ENCODE measurements at regions not wholly inside any gene's neighbourhood (a gene's known extent, or its start where the extent isn't known, plus 50 kb on each side); places are given as distances from the start of the nearest gene placed in this dataset.

- Histone ChIP-seq H3K27ac (no peak overlapping the region), H3K36me3 (no peaks in the 10 kb centered on the region), H3K4me1 (no peaks in the 10 kb centered on the region), H3K4me3 (no peak overlapping the region), H3K27me3 (no peaks in the 10 kb centered on the region), H3K9me3 (no peaks in the 10 kb centered on the region)
- no peak for TF ChIP-seq CTCF (IDR thresholded peaks at IDR 0.05 in 4 of 5, conservative IDR thresholded peaks at IDR 0.05 in 1 of 5)
- no peak for TF ChIP-seq POLR2A (IDR thresholded peaks at IDR 0.05)
- ATAC-seq (no peak), DNase-seq (no peak)
- intact Hi-C loops (cut with DNase I; ENCODE audit: low total_unique reads), result no loop called here
- in situ Hi-C loops (cut with MboI; ENCODE audit: low sequenced_read_pairs in 4 of 4), result no loop called here
Measured at GRCh38 chr4:175215657-175216056, 297.5 kb downstream of the ADAM29 start.

GRCh38 chr4:175229154-175229553, 311.0 kb downstream of the ADAM29 start:
- no peaks in the 10 kb centered on the region for H3K27me3 ChIP-seq
- in situ Hi-C loops (cut with MboI; ENCODE audit: low sequenced_read_pairs in 4 of 4) (no loop called here), intact Hi-C loops (cut with DNase I; ENCODE audit: low total_unique reads) (no loop called here)
- H3K36me3 ChIP-seq, result no peaks in the 10 kb centered on the region
- no peak overlapping the region for H3K4me3 ChIP-seq
- no peak for TF ChIP-seq CTCF (IDR thresholded peaks at IDR 0.05 in 4 of 5, conservative IDR thresholded peaks at IDR 0.05 in 1 of 5)
- no peak for TF ChIP-seq POLR2A (IDR thresholded peaks at IDR 0.05)
- H3K9me3 ChIP-seq, result no peaks in the 10 kb centered on the region
- DNase-seq (no peak), ATAC-seq (no peak)
- H3K4me1 ChIP-seq, result no peaks in the 10 kb centered on the region
- no peak overlapping the region for H3K27ac ChIP-seq

- ATAC-seq (no peak), DNase-seq (no peak)
- no peaks in the 10 kb centered on the region for H3K9me3 ChIP-seq
- H3K4me3 ChIP-seq, result no peak overlapping the region
- H3K27me3 ChIP-seq, result no peaks in the 10 kb centered on the region
- intact Hi-C loops (cut with DNase I; ENCODE audit: low total_unique reads) (no loop called here), in situ Hi-C loops (cut with MboI; ENCODE audit: low sequenced_read_pairs in 4 of 4) (no loop called here)
- H3K27ac ChIP-seq, result no peak overlapping the region
- H3K4me1 ChIP-seq, result no peaks in the 10 kb centered on the region
- TF ChIP-seq CTCF (IDR thresholded peaks at IDR 0.05 in 4 of 5, conservative IDR thresholded peaks at IDR 0.05 in 1 of 5), result no peak
- no peak for TF ChIP-seq POLR2A (IDR thresholded peaks at IDR 0.05)
- no peaks in the 10 kb centered on the region for H3K36me3 ChIP-seq
Measured at GRCh38 chr4:175234162-175234561, 316.0 kb downstream of the ADAM29 start.

GRCh38 chr4:175238827-175239517, 320.8 kb downstream of the ADAM29 start:
- no peak for ATAC-seq
- intact Hi-C loops (cut with DNase I; ENCODE audit: low total_unique reads), result no loop called here
- no peak overlapping the region for H3K4me3 ChIP-seq

More at GRCh38 chr4:175238827-175239517, 320.8 kb downstream of the ADAM29 start:
- no peak for TF ChIP-seq POLR2A (IDR thresholded peaks at IDR 0.05)
- TF ChIP-seq CTCF (IDR thresholded peaks at IDR 0.05 in 4 of 5, conservative IDR thresholded peaks at IDR 0.05 in 1 of 5), result no peak
- DNase-seq, result no peak
- in situ Hi-C loops (cut with MboI; ENCODE audit: low sequenced_read_pairs in 4 of 4), result no loop called here
- H3K36me3 ChIP-seq, result no peaks in the 10 kb centered on the region
- H3K27ac ChIP-seq, result no peak overlapping the region
- no peaks in the 10 kb centered on the region for H3K27me3 ChIP-seq
- H3K9me3 ChIP-seq, result no peaks in the 10 kb centered on the region
- no peaks in the 10 kb centered on the region for H3K4me1 ChIP-seq

All from gastrocnemius medialis (tissue), 4 donors.